ENCODE measurements at regions not wholly inside any gene's neighbourhood (a gene's known extent, or its start where the extent isn't known, plus 50 kb on each side); places are given as distances from the start of the nearest gene placed in this dataset.

GRCh38 chr2:67341336-67341735, 55.8 kb upstream of the ETAA1 start:
- Histone ChIP-seq H3K27ac (no peak overlapping the region), H3K9ac (no peak overlapping the region), H3K4me1 (no peaks in the 10 kb centered on the region), H3K27me3 (ENCODE audit: control insufficient read depth, insufficient read depth, low read length) (no peaks in the 10 kb centered on the region), H2AFZ (no peak overlapping the region), H3K4me2 (ENCODE audit: low read length) (no peak overlapping the region), H3K4me3 (ENCODE audit: low read depth, low read length) (no peak overlapping the region), H3K79me2 (no peaks in the 10 kb centered on the region), H3K9me3 (ENCODE audit: control insufficient read depth, low read length) (no peaks in the 10 kb centered on the region), H3K36me3 (ENCODE audit: control insufficient read depth, insufficient read depth, low read length) (no peaks in the 10 kb centered on the region)
- TF ChIP-seq, protein P1, sequence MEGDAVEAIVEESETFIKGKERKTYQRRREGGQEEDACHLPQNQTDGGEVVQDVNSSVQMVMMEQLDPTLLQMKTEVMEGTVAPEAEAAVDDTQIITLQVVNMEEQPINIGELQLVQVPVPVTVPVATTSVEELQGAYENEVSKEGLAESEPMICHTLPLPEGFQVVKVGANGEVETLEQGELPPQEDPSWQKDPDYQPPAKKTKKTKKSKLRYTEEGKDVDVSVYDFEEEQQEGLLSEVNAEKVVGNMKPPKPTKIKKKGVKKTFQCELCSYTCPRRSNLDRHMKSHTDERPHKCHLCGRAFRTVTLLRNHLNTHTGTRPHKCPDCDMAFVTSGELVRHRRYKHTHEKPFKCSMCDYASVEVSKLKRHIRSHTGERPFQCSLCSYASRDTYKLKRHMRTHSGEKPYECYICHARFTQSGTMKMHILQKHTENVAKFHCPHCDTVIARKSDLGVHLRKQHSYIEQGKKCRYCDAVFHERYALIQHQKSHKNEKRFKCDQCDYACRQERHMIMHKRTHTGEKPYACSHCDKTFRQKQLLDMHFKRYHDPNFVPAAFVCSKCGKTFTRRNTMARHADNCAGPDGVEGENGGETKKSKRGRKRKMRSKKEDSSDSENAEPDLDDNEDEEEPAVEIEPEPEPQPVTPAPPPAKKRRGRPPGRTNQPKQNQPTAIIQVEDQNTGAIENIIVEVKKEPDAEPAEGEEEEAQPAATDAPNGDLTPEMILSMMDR (IDR thresholded peaks at IDR 0.05) = no peak

DNA sequence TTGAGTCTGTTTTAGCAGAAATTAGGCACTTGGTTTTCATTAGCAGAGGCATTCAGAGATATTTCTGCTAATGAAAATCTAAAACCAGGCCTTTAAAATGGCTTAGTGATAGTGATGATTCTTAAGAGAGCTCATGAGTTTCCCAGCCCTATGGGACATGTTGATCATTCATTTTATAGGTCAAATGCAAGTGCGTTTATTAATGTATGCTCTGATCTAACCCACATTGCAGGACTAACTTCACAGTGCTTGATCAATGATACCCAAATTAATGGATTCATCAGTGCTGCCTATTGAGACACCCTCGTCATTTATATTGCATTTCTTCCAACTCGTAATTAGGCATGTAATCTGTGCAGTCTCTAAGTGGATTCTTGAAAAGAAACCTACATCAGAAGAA, 54.7 kb upstream of the ETAA1 start:
- H3K79me2 ChIP-seq = no peaks in the 10 kb centered on the region
- H3K36me3 ChIP-seq (ENCODE audit: control insufficient read depth, insufficient read depth, low read length) = no peaks in the 10 kb centered on the region
- no peak overlapping the region for H3K9ac ChIP-seq
- H2AFZ ChIP-seq = no peak overlapping the region
- H3K4me1 ChIP-seq = no peaks in the 10 kb centered on the region
- no peaks in the 10 kb centered on the region for H3K27me3 ChIP-seq (ENCODE audit: control insufficient read depth, insufficient read depth, low read length)
- no peak overlapping the region for H3K4me2 ChIP-seq (ENCODE audit: low read length)
- no peak overlapping the region for H3K27ac ChIP-seq
- TF ChIP-seq, protein P1 (IDR thresholded peaks at IDR 0.05) = no peak
- H3K4me3 ChIP-seq (ENCODE audit: low read depth, low read length) = no peak overlapping the region
- H3K9me3 ChIP-seq (ENCODE audit: control insufficient read depth, low read length) = no peaks in the 10 kb centered on the region

DNA sequence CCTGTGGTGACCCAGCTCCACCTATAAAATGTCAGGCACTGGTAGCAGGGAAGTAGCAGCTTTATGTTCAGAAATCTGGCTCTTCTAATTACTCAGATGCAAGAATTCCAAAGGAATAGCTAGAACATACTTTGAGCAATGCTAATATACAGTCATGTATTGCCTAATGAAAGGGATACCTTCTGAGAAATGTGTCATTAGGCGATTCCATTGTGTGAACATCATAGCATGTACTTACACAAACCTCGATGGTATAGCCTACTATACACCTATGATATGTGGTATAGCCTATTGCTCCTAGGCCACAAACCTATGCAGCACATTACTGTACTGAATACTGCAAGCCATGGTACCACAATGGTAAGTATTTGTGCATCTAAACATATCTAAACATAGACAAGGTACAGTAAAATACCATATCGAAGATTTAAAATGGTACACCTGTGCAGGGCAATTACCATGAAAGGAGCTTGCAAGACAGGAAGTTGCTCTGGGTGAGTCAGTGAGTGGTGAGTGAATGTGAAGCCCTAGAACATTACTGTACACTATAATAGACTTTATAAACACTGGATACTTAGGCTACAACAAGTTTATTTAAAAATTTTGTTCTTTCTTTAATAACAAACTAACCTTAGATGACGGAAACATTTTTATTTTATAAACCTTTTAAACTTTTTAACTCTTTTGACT, 50.3 kb upstream of the ETAA1 start:
- TF ChIP-seq, protein P1 (IDR thresholded peaks at IDR 0.05) = no peak
- H3K9me3 ChIP-seq (ENCODE audit: control insufficient read depth, low read length) = no peaks in the 10 kb centered on the region
- no peak overlapping the region for H2AFZ ChIP-seq
- no peaks in the 10 kb centered on the region for H3K27me3 ChIP-seq (ENCODE audit: control insufficient read depth, insufficient read depth, low read length)
- H3K36me3 ChIP-seq (ENCODE audit: control insufficient read depth, insufficient read depth, low read length) = no peaks in the 10 kb centered on the region
- no peak overlapping the region for H3K4me3 ChIP-seq (ENCODE audit: low read depth, low read length)
- no peak overlapping the region for H3K4me2 ChIP-seq (ENCODE audit: low read length)
- no peaks in the 10 kb centered on the region for H3K4me1 ChIP-seq
- H3K9ac ChIP-seq = no peak overlapping the region
- no peak overlapping the region for H3K27ac ChIP-seq
- no peaks in the 10 kb centered on the region for H3K79me2 ChIP-seq
